Adrenal gland (tissue), 5 donors: ENCODE measurements at regions not wholly inside any gene's neighbourhood (a gene's known extent, or its start where the extent isn't known, plus 50 kb on each side); places are given as distances from the start of the nearest gene placed in this dataset.

Source experiments
- POLR2A ChIP-seq, 2 donors: fragments of 450-650 bp; IDR thresholded peaks; one replicate each; pipeline ENCODE4 v1.6.1; 2017; ENCODE audit warnings: antibody characterized with exemption in 2 of 2, mild to moderate bottlenecking in 2 of 2, moderate library complexity in 1 of 2
- TF ChIP-seq, protein P1 (sequence below), 6 experiments: fragments of 450-650 bp in 4 of 6; fragments of 200-600 bp in 2 of 6; sonication (generic) in 1 of 6; IDR thresholded peaks; 1 replicate in 5 of 6; 2 replicates in 1 of 6; pipeline versions ENCODE4 v1.5.1 to v1.8.0; 2016 to 2021; ENCODE audit warnings: antibody characterized with exemption in 6 of 6, mild to moderate bottlenecking in 2 of 6, moderate library complexity in 1 of 6
- donor health status: DM: no; HTN: no; CAD: no.

DNA sequence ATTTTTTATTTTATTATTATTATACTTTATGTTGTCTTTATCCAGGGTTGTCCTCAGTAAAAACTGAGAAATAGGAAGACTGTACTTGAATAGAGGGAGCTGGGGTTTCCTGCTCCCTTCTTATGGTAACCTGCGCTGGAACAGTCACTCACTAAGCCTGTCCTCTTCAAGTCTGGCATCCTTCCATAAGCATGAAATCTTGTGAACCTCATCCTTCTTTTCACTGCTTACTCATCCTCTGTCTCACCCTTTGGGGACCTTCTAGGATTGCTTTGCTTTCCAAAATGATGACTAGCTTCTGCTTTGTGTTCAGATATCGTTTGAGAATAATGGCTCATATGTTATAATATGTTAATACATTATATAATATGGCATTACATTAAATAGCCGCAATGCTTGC, 90.6 kb downstream of the C6orf118 start:
- TF ChIP-seq, protein P1, sequence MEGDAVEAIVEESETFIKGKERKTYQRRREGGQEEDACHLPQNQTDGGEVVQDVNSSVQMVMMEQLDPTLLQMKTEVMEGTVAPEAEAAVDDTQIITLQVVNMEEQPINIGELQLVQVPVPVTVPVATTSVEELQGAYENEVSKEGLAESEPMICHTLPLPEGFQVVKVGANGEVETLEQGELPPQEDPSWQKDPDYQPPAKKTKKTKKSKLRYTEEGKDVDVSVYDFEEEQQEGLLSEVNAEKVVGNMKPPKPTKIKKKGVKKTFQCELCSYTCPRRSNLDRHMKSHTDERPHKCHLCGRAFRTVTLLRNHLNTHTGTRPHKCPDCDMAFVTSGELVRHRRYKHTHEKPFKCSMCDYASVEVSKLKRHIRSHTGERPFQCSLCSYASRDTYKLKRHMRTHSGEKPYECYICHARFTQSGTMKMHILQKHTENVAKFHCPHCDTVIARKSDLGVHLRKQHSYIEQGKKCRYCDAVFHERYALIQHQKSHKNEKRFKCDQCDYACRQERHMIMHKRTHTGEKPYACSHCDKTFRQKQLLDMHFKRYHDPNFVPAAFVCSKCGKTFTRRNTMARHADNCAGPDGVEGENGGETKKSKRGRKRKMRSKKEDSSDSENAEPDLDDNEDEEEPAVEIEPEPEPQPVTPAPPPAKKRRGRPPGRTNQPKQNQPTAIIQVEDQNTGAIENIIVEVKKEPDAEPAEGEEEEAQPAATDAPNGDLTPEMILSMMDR (IDR thresholded peaks at IDR 0.05) = no peak
- TF ChIP-seq POLR2A (IDR thresholded peaks at IDR 0.05) = no peak
